ENCODE measurements at regions not wholly inside any gene's neighbourhood (a gene's known extent, or its start where the extent isn't known, plus 50 kb on each side); places are given as distances from the start of the nearest gene placed in this dataset.
A peak's percentile ranks its signal among the peaks of the same experiment; 100 is the strongest.

DNA sequence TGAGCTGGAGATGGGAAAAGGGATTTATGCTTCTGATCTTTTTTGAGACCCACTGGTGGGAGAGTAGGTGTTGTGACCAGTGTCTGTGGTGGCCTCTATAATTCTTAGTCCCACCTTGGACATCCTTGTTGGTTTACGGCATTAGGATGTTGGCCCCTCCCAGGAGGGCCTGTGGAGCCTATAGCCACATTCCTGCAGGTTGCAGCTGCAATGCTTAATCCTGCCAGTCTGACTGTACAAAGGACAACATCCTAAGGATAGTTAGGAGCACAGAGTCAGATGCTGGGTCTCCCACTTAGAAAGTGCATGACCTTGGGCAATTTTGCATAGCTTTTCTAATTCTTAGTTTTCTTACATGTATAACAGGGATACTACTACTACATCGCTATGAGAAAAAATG is 150.9 kb upstream of the SLC38A2 start:
- TF ChIP-seq, protein P1, sequence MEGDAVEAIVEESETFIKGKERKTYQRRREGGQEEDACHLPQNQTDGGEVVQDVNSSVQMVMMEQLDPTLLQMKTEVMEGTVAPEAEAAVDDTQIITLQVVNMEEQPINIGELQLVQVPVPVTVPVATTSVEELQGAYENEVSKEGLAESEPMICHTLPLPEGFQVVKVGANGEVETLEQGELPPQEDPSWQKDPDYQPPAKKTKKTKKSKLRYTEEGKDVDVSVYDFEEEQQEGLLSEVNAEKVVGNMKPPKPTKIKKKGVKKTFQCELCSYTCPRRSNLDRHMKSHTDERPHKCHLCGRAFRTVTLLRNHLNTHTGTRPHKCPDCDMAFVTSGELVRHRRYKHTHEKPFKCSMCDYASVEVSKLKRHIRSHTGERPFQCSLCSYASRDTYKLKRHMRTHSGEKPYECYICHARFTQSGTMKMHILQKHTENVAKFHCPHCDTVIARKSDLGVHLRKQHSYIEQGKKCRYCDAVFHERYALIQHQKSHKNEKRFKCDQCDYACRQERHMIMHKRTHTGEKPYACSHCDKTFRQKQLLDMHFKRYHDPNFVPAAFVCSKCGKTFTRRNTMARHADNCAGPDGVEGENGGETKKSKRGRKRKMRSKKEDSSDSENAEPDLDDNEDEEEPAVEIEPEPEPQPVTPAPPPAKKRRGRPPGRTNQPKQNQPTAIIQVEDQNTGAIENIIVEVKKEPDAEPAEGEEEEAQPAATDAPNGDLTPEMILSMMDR (IDR thresholded peaks at IDR 0.05; ENCODE audit: insufficient read depth, low read depth, low read length, missing control alignments), result no peak
- H3K4me3 ChIP-seq (ENCODE audit: low read length), result no peak overlapping the region
- peak; percentile 11 for DNase-seq (ENCODE audit: low read depth)

DNA sequence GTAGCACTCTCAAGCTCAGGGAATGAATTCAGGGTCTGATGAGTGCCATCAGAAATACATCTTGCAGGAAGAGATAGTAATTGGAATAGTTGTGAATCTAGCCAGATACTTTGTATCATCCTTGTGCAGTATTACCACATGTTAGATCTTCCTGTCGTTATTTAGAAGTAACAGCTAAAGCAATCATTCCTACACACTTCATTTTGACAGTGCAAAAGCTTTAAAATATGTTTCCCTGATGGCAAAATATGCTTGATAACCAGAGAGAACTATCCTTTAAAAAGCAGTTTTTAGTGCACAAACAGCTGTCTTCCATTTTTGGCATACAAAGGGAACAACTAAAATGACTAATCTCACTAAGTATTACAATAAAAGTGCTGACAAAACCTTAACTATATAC is 149.5 kb upstream of the SLC38A2 start:
- TF ChIP-seq, protein P1 (IDR thresholded peaks at IDR 0.05; ENCODE audit: insufficient read depth, low read depth, low read length, missing control alignments), result no peak
- H3K4me3 ChIP-seq (ENCODE audit: low read length), result no peak overlapping the region
- DNase-seq (ENCODE audit: low read depth), result no peak

DNA sequence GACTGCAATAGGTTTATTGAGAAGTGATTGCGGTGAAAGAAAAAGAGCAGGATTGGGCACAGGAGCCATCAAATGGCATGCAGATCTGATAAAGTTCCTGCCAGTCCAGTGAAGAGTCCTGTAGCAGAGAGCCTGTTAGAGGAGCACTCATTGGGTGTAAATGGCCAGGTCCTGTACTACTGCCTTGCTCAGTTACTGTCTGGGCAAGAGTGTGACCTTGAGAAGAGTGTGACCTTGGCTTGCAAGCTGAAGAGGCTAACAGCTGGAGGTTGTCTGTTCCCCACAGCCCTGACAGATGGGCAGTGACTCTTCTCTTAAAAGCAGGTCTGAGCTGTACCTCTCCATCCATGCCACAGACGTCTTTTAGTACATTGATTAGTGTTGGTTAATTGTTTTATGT is 148.6 kb upstream of the SLC38A2 start:
- no peak overlapping the region for H3K4me3 ChIP-seq (ENCODE audit: low read length)
- TF ChIP-seq, protein P1 (IDR thresholded peaks at IDR 0.05; ENCODE audit: insufficient read depth, low read depth, low read length, missing control alignments), result no peak
- DNase-seq (ENCODE audit: low read depth), result no peak

DNA sequence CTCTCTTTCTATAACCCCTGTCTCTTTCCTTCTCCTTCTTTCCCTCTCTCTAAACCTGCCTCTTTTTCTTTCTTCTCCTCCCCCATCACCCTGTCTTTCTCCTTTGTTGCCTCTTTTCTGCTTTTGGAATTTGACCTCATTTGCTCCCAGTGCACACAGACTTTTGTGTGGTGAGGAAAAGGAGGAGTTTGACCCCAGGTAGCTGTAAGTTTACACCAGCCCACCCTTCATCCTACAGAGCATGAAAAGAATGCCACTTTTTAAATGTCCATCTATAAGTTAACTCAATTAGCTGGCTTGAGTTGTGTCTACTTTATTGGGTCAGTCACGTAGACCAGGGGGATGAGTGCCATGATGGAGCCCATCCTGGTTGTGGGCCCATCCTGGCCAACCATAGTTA is 146.8 kb upstream of the SLC38A2 start:
- DNase-seq (ENCODE audit: low read depth), result no peak
- TF ChIP-seq, protein P1 (IDR thresholded peaks at IDR 0.05; ENCODE audit: insufficient read depth, low read depth, low read length, missing control alignments), result no peak
- H3K4me3 ChIP-seq (ENCODE audit: low read length), result no peak overlapping the region

DNA sequence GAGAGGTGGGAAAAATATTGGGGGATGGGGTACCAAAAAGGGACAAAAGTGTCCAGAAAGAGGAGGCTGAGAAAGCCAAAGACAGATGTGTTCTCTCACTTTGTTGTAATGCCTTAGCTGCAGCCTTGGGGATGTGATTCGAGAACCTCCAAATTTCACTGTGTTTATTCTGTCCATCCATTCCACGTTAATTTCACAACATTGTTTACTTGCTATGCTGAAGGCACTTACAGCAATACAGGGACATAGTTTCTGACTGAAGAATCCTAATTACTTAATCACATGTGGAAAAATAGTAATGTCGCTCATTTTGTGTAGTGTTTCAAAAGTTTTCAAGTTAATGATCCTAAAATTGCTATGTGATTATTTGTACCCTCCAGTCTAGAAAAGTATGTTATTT is 146.2 kb upstream of the SLC38A2 start:
- TF ChIP-seq, protein P1 (IDR thresholded peaks at IDR 0.05; ENCODE audit: insufficient read depth, low read depth, low read length, missing control alignments), result no peak
- no peak overlapping the region for H3K4me3 ChIP-seq (ENCODE audit: low read length)
- DNase-seq (ENCODE audit: low read depth), result no peak

DNA sequence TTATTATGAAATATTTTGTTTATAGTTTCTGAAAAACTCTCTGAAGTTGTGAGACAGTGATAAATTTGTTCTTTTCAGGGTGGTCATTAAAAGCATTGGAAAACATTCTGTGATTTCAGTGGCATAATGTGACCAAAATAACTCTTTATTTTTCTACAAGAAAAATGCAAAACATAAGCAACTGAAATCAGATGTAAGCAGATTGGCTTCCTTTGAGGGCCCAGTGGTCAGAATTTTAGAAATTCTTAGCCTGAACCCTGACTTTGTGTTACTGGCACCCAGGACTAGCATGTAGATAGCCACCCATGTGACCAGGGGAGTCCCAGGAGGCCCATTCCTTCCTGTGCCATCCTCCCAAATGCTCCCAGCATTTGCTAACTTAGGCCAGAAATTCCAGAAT is 145.6 kb upstream of the SLC38A2 start:
- TF ChIP-seq, protein P1 (IDR thresholded peaks at IDR 0.05; ENCODE audit: insufficient read depth, low read depth, low read length, missing control alignments), result no peak
- H3K4me3 ChIP-seq (ENCODE audit: low read length), result no peak overlapping the region
- no peak for DNase-seq (ENCODE audit: low read depth)

DNA sequence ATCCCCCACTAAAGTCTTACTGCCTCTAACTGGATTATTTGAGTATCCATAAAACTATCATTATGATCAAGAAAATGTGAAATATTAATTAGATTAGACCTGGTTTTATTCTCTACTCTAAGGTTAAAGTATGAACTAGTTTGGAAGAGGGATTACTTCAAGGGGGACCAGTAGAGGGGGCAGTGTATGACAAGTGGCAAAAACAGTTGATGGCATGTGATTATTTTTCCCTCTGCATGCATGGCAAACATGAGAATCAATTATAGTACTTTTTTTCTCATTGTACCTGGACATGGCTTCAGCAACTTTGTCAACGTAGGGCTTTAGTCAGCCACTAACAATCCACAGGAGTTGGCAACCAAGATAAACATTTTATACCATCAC is 145.0 kb upstream of the SLC38A2 start:
- DNase-seq (ENCODE audit: low read depth), result no peak
- no peak overlapping the region for H3K4me3 ChIP-seq (ENCODE audit: low read length)
- TF ChIP-seq, protein P1 (IDR thresholded peaks at IDR 0.05; ENCODE audit: insufficient read depth, low read depth, low read length, missing control alignments), result no peak

Measured in epithelial cell of esophagus (primary cell).